H1 (cell line): ENCODE measurements at regions not wholly inside any gene's neighbourhood (a gene's known extent, or its start where the extent isn't known, plus 50 kb on each side); places are given as distances from the start of the nearest gene placed in this dataset.

Experiments used
- CTCF ChIA-PET: fragments of 300-600 bp; sonication (Branson Sonifier 250); formaldehyde crosslinking; loops from one replicate; lab custom pipeline; 2021; ENCODE audit not compliant: partially characterized antibody; lab: Charles Lee
- POLR2A ChIA-PET: fragments of 300-600 bp; sonication (Branson Sonifier 250); formaldehyde crosslinking; loops from one replicate; lab custom pipeline; 2021; ENCODE audit warnings: inconsistent platforms; ENCODE audit not compliant: partially characterized antibody; lab: Charles Lee
- DNase-seq, 2 experiments: peaks; one replicate each; pipeline versions ENCODE4 v3.0.0 to v3.0.0-alpha.2; 2010 to 2022; ENCODE audit warnings: low spot score in 2 of 2, low read depth in 1 of 2, mixed read lengths in 1 of 2
- FAIRE-seq: peaks from 2 replicates; lab custom pipeline; 2011; peaks lifted over from hg19 to GRCh38; lab: Jason Lieb, UNC
- H2AFZ ChIP-seq: 2 replicates; pipeline ENCODE4 v1.8.1; 2012; ENCODE audit warnings: low read length, inconsistent platforms
- H2AK5ac ChIP-seq: 2 replicates; pipeline ENCODE4 v1.6.1; 2013; ENCODE audit warnings: low read depth, low read length
- H2BK120ac ChIP-seq: replicated peaks from 2 replicates; pipeline ENCODE3; 2013; ENCODE audit warnings: low read depth, low read length, inconsistent platforms
- H2BK12ac ChIP-seq: 2 replicates; pipeline ENCODE4 v1.6.1; 2013; ENCODE audit warnings: low read depth, low read length
- H2BK15ac ChIP-seq: 2 replicates; pipeline ENCODE4 v1.6.1; 2013; ENCODE audit warnings: low read length
- H2BK20ac ChIP-seq: 2 replicates; pipeline ENCODE4 v1.6.1; 2013; ENCODE audit warnings: low read length
- H2BK5ac ChIP-seq: 2 replicates; pipeline ENCODE4 v1.6.1; 2013; ENCODE audit warnings: low read depth, low read length
- H3K14ac ChIP-seq: 2 replicates; pipeline ENCODE4 v1.6.1; 2013; ENCODE audit warnings: inconsistent platforms; ENCODE audit not compliant: insufficient read length
- H3K18ac ChIP-seq: 2 replicates; pipeline ENCODE4 v1.6.1; 2013; ENCODE audit warnings: low read length; ENCODE audit errors: extremely low read depth
- H3K23ac ChIP-seq: 2 replicates; pipeline ENCODE4 v1.6.1; 2013; ENCODE audit warnings: inconsistent platforms; ENCODE audit not compliant: insufficient read length
- H3K23me2 ChIP-seq: 2 replicates; pipeline ENCODE4 v1.6.1; 2013; ENCODE audit warnings: low read depth, low read length
- H3K27ac ChIP-seq: 2 replicates; pipeline ENCODE4 v1.6.1; 2011; ENCODE audit warnings: low read depth, low read length, inconsistent platforms
- H3K27me3 ChIP-seq, 4 experiments: replicated peaks in 1 of 4; 1 replicate in 1 of 4; 2 replicates in 3 of 4; pipeline versions ENCODE4 v1.6.1 to v1.8.1; 2011 to 2013; ENCODE audit warnings: low read length in 3 of 4, mild to moderate bottlenecking in 3 of 4, inconsistent platforms in 2 of 4, mixed read lengths in 2 of 4, moderate library complexity in 1 of 4; ENCODE audit not compliant: control insufficient read depth in 3 of 4, insufficient read depth in 3 of 4; ENCODE audit errors: extremely low read depth in 1 of 4
- H3K36me3 ChIP-seq, 4 experiments: 2 replicates each; pipeline versions ENCODE4 v1.6.1 to v1.8.1; 2011 to 2013; ENCODE audit warnings: mild to moderate bottlenecking in 4 of 4, low read length in 3 of 4, moderate library complexity in 2 of 4, control low read depth in 1 of 4, inconsistent platforms in 1 of 4; ENCODE audit not compliant: insufficient read depth in 4 of 4, control insufficient read depth in 2 of 4
- H3K4ac ChIP-seq: replicated peaks from 2 replicates; pipeline ENCODE3; 2013; ENCODE audit warnings: low read length, low read depth, mixed read lengths, inconsistent platforms; ENCODE audit not compliant: insufficient read length
- H3K4me1 ChIP-seq, 4 experiments: replicated peaks in 1 of 4; 1 replicate in 1 of 4; 2 replicates in 3 of 4; pipeline versions ENCODE4 v1.6.1 to v1.8.1; 2011 to 2013; ENCODE audit warnings: low read length in 3 of 4, inconsistent platforms in 2 of 4, mixed read lengths in 1 of 4; ENCODE audit not compliant: insufficient read depth in 4 of 4, control insufficient read depth in 3 of 4
- H3K4me2 ChIP-seq, 2 experiments: 2 replicates each; pipeline versions ENCODE4 v1.6.1 to v1.8.1; 2011 to 2013; ENCODE audit warnings: low read depth in 2 of 2, low read length in 2 of 2, control low read depth in 1 of 2, inconsistent platforms in 1 of 2, mild to moderate bottlenecking in 1 of 2; ENCODE audit not compliant: insufficient read depth in 1 of 2
- H3K4me3 ChIP-seq, 4 experiments: fragments of 200-600, 300-600 bp in 1 of 4; sonication (generic), shearing (Covaris generic), sonication (Bioruptor Twin) in 1 of 4; 2 replicates each; pipeline versions ENCODE4 v1.5.1 to v1.8.1; 2011 to 2016; ENCODE audit warnings: low read length in 4 of 4, low read depth in 3 of 4, control low read depth in 2 of 4, inconsistent platforms in 2 of 4, mild to moderate bottlenecking in 2 of 4, mixed read lengths in 1 of 4, moderate library complexity in 1 of 4; ENCODE audit not compliant: insufficient read depth in 2 of 4; ENCODE audit errors: extremely low read depth in 1 of 4
- H3K56ac ChIP-seq: replicated peaks from 2 replicates; pipeline ENCODE3; 2013; ENCODE audit warnings: low read depth, mild to moderate bottlenecking, mixed read lengths, low read length, inconsistent platforms; ENCODE audit not compliant: insufficient read length
- H3K79me1 ChIP-seq: 2 replicates; pipeline ENCODE4 v1.6.1; 2013; ENCODE audit warnings: low read depth, low read length, control low read depth
- H3K79me2 ChIP-seq, 2 experiments: 2 replicates each; pipeline versions ENCODE4 v1.6.1 to v1.8.1; 2012 to 2013; ENCODE audit warnings: low read length in 2 of 2, mild to moderate bottlenecking in 2 of 2, inconsistent platforms in 1 of 2; ENCODE audit not compliant: insufficient read depth in 2 of 2, control insufficient read depth in 1 of 2
- H3K9ac ChIP-seq, 4 experiments: replicated peaks in 1 of 4; 1 replicate in 1 of 4; 2 replicates in 3 of 4; pipeline versions ENCODE4 v1.6.1 to v1.8.1; 2011 to 2013; ENCODE audit warnings: low read depth in 3 of 4, low read length in 3 of 4, control low read depth in 2 of 4, mild to moderate bottlenecking in 2 of 4, moderate library complexity in 2 of 4, inconsistent platforms in 1 of 4; ENCODE audit errors: extremely low read depth in 1 of 4
- H3K9me3 ChIP-seq, 2 experiments: 2 replicates each; pipeline versions ENCODE4 v1.6.1 to v1.8.1; 2012 to 2013; ENCODE audit warnings: mild to moderate bottlenecking in 2 of 2, moderate library complexity in 2 of 2, control low read depth in 1 of 2, inconsistent platforms in 1 of 2, low read depth in 1 of 2, low read length in 1 of 2, mixed read lengths in 1 of 2; ENCODE audit not compliant: insufficient read depth in 2 of 2
- H4K20me1 ChIP-seq, 2 experiments: replicated peaks in 1 of 2; 2 replicates each; pipeline versions ENCODE3 to v1.8.1; 2011 to 2013; ENCODE audit warnings: inconsistent platforms in 2 of 2, low read length in 2 of 2, mild to moderate bottlenecking in 1 of 2; ENCODE audit not compliant: insufficient read depth in 2 of 2, control insufficient read depth in 1 of 2
- H4K5ac ChIP-seq: 2 replicates; pipeline ENCODE4 v1.6.1; 2013; ENCODE audit warnings: low read length, low read depth, mixed read lengths, inconsistent platforms; ENCODE audit not compliant: insufficient read length
- H4K8ac ChIP-seq: 2 replicates; pipeline ENCODE4 v1.8.0; 2013; ENCODE audit warnings: mild to moderate bottlenecking, moderate library complexity, low read length, inconsistent platforms; ENCODE audit not compliant: insufficient read depth; ENCODE audit errors: extremely low read depth
- H4K91ac ChIP-seq: replicated peaks from 2 replicates; pipeline ENCODE3; 2013; ENCODE audit warnings: low read length, mixed read lengths, inconsistent platforms; ENCODE audit not compliant: insufficient read length
- CTCF ChIP-seq, 3 experiments: IDR thresholded peaks; 1 replicate in 2 of 3; 2 replicates in 1 of 3; pipeline versions ENCODE4 v1.5.1 to v1.6.1; 2011; ENCODE audit warnings: low read length in 3 of 3, mild to moderate bottlenecking in 3 of 3, inconsistent platforms in 2 of 3, low read depth in 1 of 3, moderate library complexity in 1 of 3; ENCODE audit not compliant: insufficient read depth in 1 of 3; ENCODE audit errors: control extremely low read depth in 1 of 3
- HDAC2 ChIP-seq, 2 experiments: fragments of 300-600 bp in 1 of 2; sonication (generic) in 1 of 2; IDR thresholded peaks; 2 replicates each; pipeline ENCODE4 v1.6.1; 2011 to 2012; ENCODE audit warnings: low read depth in 2 of 2, low read length in 2 of 2, mild to moderate bottlenecking in 2 of 2, moderate library complexity in 2 of 2, borderline replicate concordance in 1 of 2, inconsistent platforms in 1 of 2
- WGBS, 2 experiments: shearing (Covaris generic) in 1 of 2; methylation state at CpG; one replicate each; pipeline versions ENCODE4 v1.1.6 to v1.1.7; 2013 to 2015; ENCODE audit warnings: low lambda C conversion rate in 2 of 2, mixed read lengths in 2 of 2, inconsistent platforms in 1 of 2, low coverage in 1 of 2, missing lambda C conversion rate in 1 of 2; ENCODE audit not compliant: insufficient replicate concordance in 2 of 2, insufficient coverage in 1 of 2, insufficient read length in 1 of 2; ENCODE audit errors: extremely low coverage in 1 of 2, missing lambda C conversion rate in 1 of 2; 5-methylcytosine and 5-hydroxymethylcytosine counted together

DNA sequence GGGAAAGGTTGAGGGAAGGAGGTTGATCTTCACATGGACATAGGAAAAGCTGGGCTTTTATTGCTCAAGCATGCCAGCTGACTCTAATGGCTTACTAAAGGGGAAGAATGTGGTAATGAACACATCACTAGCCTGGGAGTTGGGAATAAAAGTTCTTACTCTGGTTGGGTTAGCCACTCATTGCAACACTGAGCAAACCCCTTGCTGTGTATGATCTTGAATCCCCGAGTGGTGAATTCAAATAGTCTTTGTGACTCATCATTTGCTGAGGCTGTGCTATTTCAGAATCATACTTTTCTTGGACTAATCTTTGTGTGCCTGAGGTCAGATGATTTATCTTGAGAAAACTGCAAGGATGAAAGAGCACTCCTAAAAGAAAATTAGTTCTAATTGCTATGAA is 304.1 kb upstream of the ANO5 start:
- H4K20me1 ChIP-seq, result peaks cover 0 to 1% of the 10 kb centered on the region in 2 experiments
- no peak overlapping the region for H2BK12ac ChIP-seq
- H3K9me3 ChIP-seq, result no peaks in the 10 kb centered on the region
- no peak overlapping the region for H3K9ac ChIP-seq
- H3K4me2 ChIP-seq, result no peak overlapping the region
- H3K79me2 ChIP-seq, result no peaks in the 10 kb centered on the region
- no peak overlapping the region for H4K8ac ChIP-seq
- no peaks in the 10 kb centered on the region for H3K36me3 ChIP-seq
- 94% methylated on average over 1 of the region's 1 CpG; no CpG with 5 or more reads in 1 of the 2 experiments for WGBS, 2 experiments
- no peaks in the 10 kb centered on the region for H3K79me1 ChIP-seq
- H2BK15ac ChIP-seq, result no peak overlapping the region
- no peak overlapping the region for H3K14ac ChIP-seq
- no peak overlapping the region for H3K27ac ChIP-seq
- no peak overlapping the region for H3K18ac ChIP-seq
- no peaks in the 10 kb centered on the region for H3K27me3 ChIP-seq
- POLR2A ChIA-PET, result no interaction called here
- no peak overlapping the region for H2BK120ac ChIP-seq
- H3K56ac ChIP-seq, result no peak overlapping the region
- no peak overlapping the region for H2BK20ac ChIP-seq
- H4K91ac ChIP-seq, result no peak overlapping the region
- no peak overlapping the region for H2BK5ac ChIP-seq
- CTCF ChIA-PET, result interaction anchor here (0.8 kb wide), 1 partner anchor 179 kb away, joined by 4 read pairs; no protein-coding TSS in a partner anchor
- no peak for FAIRE-seq
- no peak overlapping the region for H3K23ac ChIP-seq
- H3K23me2 ChIP-seq, result no peaks in the 10 kb centered on the region
- no peak overlapping the region for H2AK5ac ChIP-seq
- no peak for DNase-seq
- no peak overlapping the region for H3K4me3 ChIP-seq
- H3K4me1 ChIP-seq, result no peaks in the 10 kb centered on the region
- H2AFZ ChIP-seq, result no peak overlapping the region
- no peak overlapping the region for H3K4ac ChIP-seq
- H4K5ac ChIP-seq, result no peak overlapping the region
- TF ChIP-seq CTCF (IDR thresholded peaks at IDR 0.05; ENCODE audit: control extremely low read depth in 1 of 3, insufficient read depth in 1 of 3, low read depth in 1 of 3, low read length in 3 of 3), result no peak
- no peak for TF ChIP-seq HDAC2 (IDR thresholded peaks at IDR 0.05; ENCODE audit: borderline replicate concordance in 1 of 2, low read depth in 2 of 2, low read length in 2 of 2)
